Stomach (tissue), 4 donors: ENCODE measurements at regions not wholly inside any gene's neighbourhood (a gene's known extent, or its start where the extent isn't known, plus 50 kb on each side); places are given as distances from the start of the nearest gene placed in this dataset.

Source experiments
- CTCF ChIP-seq, 7 experiments: fragments of 450-650 bp in 4 of 7; fragments of 200-600 bp in 3 of 7; sonication (generic) in 3 of 7; IDR thresholded peaks; one replicate each; pipeline ENCODE4 v1.5.1; 2016 to 2019; ENCODE audit warnings: antibody characterized with exemption in 7 of 7, control low read depth in 2 of 7, mild to moderate bottlenecking in 1 of 7
- POLR2A ChIP-seq, 4 donors: fragments of 450-650 bp; IDR thresholded peaks; one replicate each; pipeline ENCODE4 v1.6.1; 2016; ENCODE audit warnings: antibody characterized with exemption in 4 of 4, control low read depth in 2 of 4, mild to moderate bottlenecking in 1 of 4, moderate library complexity in 1 of 4

GRCh38 chr4:114257501-114257900, 278.1 kb upstream of the ARSJ start:
- TF ChIP-seq CTCF (IDR thresholded peaks at IDR 0.05) (no peak), POLR2A (IDR thresholded peaks at IDR 0.05) (no peak)
